ENCODE measurements at regions not wholly inside any gene's neighbourhood (a gene's known extent, or its start where the extent isn't known, plus 50 kb on each side); places are given as distances from the start of the nearest gene placed in this dataset.

- Mint-ChIP-seq H3K4me1 (ENCODE audit: unreplicated experiment) (peaks cover 5% of the 10 kb centered on the region), H3K27ac (no peak overlapping the region), H3K36me3 (peaks cover 8% of the 10 kb centered on the region), H3K4me3 (no peak overlapping the region), H3K27me3 (no peaks in the 10 kb centered on the region), H3K9me3 (peaks cover 14% of the 10 kb centered on the region)
- TF ChIP-seq CTCF (conservative IDR thresholded peaks at IDR 0.05): no peak
- peak; percentile 31 for DNase-seq (ENCODE audit: extremely low spot score, unreplicated experiment)
Observed at GRCh38 chr5:2876183-2876582, 124.7 kb upstream of the IRX2 start.

GRCh38 chr5:2874099-2874498 lies 122.6 kb upstream of the IRX2 start:
- no peak for TF ChIP-seq CTCF (conservative IDR thresholded peaks at IDR 0.05)
- Mint-ChIP-seq H3K9me3 (peaks cover 5% of the 10 kb centered on the region), H3K27ac (no peak overlapping the region), H3K36me3 (peaks cover under 1% of the 10 kb centered on the region), H3K4me1 (ENCODE audit: unreplicated experiment) (peaks cover 5% of the 10 kb centered on the region), H3K27me3 (peaks cover 4% of the 10 kb centered on the region), H3K4me3 (no peak overlapping the region)
- DNase-seq (ENCODE audit: extremely low spot score, unreplicated experiment): no peak

- Mint-ChIP-seq H3K9me3 (peaks cover 4% of the 10 kb centered on the region), H3K27me3 (peaks cover 4% of the 10 kb centered on the region), H3K4me1 (ENCODE audit: unreplicated experiment) (peaks cover 5% of the 10 kb centered on the region), H3K36me3 (no peaks in the 10 kb centered on the region), H3K27ac (no peak overlapping the region), H3K4me3 (no peak overlapping the region)
- no peak for TF ChIP-seq CTCF (conservative IDR thresholded peaks at IDR 0.05)
- no peak for DNase-seq (ENCODE audit: extremely low spot score, unreplicated experiment)
Observed at GRCh38 chr5:2872676-2873075, 121.2 kb upstream of the IRX2 start.

- no peaks in the 10 kb centered on the region for H3K36me3 Mint-ChIP-seq
- H3K9me3 Mint-ChIP-seq: peaks cover 4% of the 10 kb centered on the region
- no peak for DNase-seq (ENCODE audit: extremely low spot score, unreplicated experiment)
- no peak overlapping the region for H3K27ac Mint-ChIP-seq
- H3K27me3 Mint-ChIP-seq: peaks cover 8% of the 10 kb centered on the region
- no peak for TF ChIP-seq CTCF (conservative IDR thresholded peaks at IDR 0.05)
- peaks cover 5% of the 10 kb centered on the region for H3K4me1 Mint-ChIP-seq (ENCODE audit: unreplicated experiment)
- no peak overlapping the region for H3K4me3 Mint-ChIP-seq
Observed at GRCh38 chr5:2871282-2871681, 119.8 kb upstream of the IRX2 start.

- H3K27ac Mint-ChIP-seq: no peak overlapping the region
- no peaks in the 10 kb centered on the region for H3K36me3 Mint-ChIP-seq
- H3K4me3 Mint-ChIP-seq: no peak overlapping the region
- DNase-seq (ENCODE audit: extremely low spot score, unreplicated experiment): no peak
- H3K9me3 Mint-ChIP-seq: peaks cover 4% of the 10 kb centered on the region
- H3K4me1 Mint-ChIP-seq (ENCODE audit: unreplicated experiment): peaks cover 5% of the 10 kb centered on the region
- peaks cover 11% of the 10 kb centered on the region for H3K27me3 Mint-ChIP-seq
- no peak for TF ChIP-seq CTCF (conservative IDR thresholded peaks at IDR 0.05)
Observed at GRCh38 chr5:2869471-2869870, 118.0 kb upstream of the IRX2 start.

GRCh38 chr5:2867373-2867933 lies 116.0 kb upstream of the IRX2 start:
- Mint-ChIP-seq H3K9me3 (no peaks in the 10 kb centered on the region), H3K4me3 (no peak overlapping the region)

More at GRCh38 chr5:2867373-2867933, 116.0 kb upstream of the IRX2 start:
- Mint-ChIP-seq H3K4me1 (ENCODE audit: unreplicated experiment) (peaks cover 5% of the 10 kb centered on the region), H3K27ac (no peak overlapping the region), H3K36me3 (no peaks in the 10 kb centered on the region), H3K27me3 (peaks cover 11% of the 10 kb centered on the region)
- no peak for TF ChIP-seq CTCF (conservative IDR thresholded peaks at IDR 0.05)
- no peak for DNase-seq (ENCODE audit: extremely low spot score, unreplicated experiment)

Measured in type B pancreatic cell (in vitro differentiated cells).